HPDE6-E6E7 (cell line): ENCODE measurements at regions not wholly inside any gene's neighbourhood (a gene's known extent, or its start where the extent isn't known, plus 50 kb on each side); places are given as distances from the start of the nearest gene placed in this dataset.
"Not testable (repeated sequence)": the region's sequence is repeated elsewhere in the genome, so short reads cannot be mapped to it uniquely, and the experiment has no call there.

Source experiments
- DNase-seq: peaks from one replicate; pipeline ENCODE4 v3.0.0; 2011; ENCODE audit warnings: missing footprints; ENCODE audit errors: extremely low spot score

DNA sequence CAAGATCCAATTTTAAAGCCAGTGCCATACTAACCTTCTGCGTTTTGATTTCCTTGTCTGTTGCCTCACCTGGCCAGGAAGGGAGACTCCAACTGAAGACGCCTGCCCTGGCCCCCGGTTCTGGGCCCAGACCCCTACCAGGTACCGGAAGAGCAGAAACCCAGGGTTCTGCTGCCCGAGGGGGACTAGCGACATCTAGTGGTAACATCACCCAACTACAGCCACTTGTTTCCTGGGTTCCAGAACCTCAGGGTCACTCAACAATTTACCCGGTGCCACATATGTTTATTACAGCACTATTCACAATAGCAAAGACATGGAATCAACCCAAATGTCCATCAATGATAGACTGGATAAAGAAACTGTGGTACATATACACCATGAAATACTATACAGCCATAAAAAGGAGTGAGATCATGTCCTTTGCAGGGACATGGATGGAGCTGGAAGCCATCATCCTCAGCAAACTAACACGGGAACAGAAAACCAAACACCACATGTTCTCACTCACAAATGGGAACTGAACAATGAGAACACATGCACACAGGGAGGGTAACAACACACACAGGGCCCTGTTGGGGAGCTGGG lies 268.7 kb upstream of the IRX4 start:
- not testable (repeated sequence) for DNase-seq

DNA sequence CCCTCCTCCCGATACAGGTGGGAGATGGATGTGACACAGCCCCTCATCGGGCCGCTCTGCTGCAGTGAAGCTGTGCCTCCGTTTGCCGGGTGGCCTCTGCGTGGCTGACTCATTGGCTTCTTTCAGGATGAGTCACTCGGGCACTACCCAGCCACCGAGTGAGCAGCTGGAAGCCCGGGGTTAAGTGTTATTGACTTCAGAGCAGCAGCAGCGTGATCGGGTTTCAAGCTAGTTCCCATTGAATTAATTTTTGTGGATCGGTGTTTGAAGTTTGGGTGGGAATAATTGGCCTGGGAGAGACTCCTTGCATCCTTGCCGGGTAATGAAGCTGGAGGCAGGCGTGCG lies 266.4 kb upstream of the IRX4 start:
- no peak for DNase-seq

DNA sequence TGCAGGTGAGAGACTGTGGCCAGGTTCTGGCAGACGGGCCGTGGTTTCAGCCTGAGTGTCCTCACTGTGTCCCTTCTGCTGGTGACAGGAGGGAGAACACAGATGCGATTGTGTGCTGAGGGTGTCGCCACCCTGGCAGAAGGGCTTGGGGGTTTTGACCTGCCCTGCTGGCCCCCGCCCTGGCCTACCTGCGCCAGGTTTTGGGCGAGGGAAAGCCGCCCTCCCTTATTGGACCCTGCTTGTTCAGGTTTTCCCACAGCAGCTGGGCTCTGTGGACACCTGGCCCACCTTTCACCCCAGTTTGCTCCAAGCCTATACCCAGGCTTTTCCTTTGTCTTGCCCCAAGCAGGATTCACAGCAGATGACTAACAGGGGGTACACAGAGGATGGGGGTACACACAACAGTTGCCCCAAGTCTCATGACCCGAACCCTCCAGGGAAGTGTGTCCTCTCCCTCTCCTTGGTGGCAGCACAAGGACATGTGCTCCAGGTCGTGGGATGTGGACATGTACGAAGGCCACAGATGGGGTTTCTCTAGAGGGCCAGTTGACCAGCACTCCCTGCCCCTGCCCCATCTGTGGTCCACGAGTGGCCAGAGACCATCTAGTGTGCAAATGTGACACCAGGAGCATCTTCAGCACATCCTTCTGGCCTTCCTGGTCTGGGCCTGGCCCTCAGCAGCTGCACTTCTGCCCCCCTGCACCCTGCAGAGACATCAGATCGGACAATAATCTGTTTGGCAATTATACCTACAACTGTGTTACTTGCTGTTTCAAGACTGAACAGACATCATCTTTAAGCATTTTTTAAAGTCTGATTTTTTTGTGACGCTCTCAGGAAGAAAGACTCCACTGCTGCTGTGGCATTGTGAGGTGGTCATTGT lies 265.8 kb upstream of the IRX4 start:
- DNase-seq, result no peak

- no peak for DNase-seq
Measured at GRCh38 chr5:2147504-2148311, 265.0 kb upstream of the IRX4 start.

- no peak for DNase-seq
Measured at GRCh38 chr5:2143646-2144353, 261.1 kb upstream of the IRX4 start.

DNA sequence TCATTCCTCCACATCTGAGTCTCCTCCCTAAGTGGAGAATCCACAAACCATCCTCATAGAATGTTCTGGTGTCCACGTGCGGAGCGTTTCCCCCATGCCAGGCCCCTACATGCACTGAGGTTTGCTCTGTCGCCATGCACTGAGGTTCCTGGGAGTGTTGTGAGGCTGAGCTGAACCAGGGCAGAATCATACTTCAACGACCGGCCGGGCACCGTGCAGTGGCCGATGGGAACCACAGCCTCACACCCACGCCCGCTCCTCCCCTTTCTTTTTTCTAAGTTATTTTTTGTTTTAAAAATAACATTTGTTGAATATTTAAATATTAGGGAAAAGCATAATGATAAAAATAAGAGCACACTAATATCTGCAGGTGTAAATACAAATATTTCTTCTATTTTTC lies 260.4 kb upstream of the IRX4 start:
- DNase-seq, result no peak

DNA sequence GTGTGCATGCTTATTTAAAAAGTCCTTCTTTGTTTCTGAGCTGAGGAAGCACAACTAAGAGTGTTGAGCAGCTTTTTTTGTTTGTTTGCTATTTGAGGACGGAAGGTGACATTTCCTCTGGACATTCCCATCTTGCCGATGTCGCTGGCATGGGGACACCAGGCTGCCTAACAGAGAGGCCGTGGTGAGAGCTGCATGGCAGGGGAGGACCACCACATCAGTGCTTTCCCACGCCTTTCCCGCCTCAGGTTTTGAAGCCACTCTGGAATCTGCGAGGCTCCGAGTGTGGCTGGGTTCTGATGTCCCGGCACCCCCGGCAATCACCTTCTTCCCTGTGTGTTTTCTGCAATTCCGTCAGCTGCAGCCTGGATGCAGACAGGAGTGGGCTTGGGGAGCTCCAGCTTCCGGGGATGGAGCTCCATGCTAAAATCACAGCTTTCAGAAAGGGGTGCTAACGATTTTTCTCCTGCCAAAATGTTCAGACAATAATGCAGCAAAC lies 259.8 kb upstream of the IRX4 start:
- DNase-seq, result no peak

DNA sequence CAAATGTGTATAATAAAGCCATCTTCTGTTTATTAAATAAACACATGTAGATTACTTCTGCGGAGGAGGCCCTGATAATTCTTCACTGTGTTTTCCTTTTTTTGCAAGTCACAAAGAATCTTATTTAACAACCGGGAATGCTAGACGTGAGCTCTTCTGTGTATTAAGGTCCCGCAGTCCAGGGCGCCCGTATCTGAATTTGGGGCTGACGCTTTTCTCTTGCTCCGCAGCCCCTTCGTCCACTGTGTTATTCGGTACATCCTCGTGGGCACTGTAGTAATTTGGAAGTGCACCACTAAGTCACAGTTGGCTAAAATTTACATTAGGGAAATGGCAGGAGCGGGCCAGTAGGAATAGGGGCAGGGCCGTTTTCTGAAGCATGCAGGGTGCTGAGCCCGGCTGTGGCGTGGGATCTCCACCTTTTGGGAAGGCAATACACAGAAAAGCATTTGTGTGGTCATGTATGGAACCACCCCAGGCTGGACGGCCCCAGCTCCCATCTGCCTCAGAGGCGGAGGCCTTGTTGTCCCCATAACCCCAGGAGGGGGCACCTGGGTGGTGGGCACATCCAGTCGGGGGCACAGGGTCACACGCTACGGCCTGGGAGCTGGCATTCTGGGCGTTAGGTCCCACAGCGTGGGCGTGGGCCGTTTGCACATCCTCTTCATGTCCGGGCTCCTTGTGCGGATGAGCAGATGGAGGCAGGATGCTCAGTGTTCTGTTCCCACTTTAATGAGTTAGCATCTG lies 258.7 kb upstream of the IRX4 start:
- DNase-seq, result no peak

DNA sequence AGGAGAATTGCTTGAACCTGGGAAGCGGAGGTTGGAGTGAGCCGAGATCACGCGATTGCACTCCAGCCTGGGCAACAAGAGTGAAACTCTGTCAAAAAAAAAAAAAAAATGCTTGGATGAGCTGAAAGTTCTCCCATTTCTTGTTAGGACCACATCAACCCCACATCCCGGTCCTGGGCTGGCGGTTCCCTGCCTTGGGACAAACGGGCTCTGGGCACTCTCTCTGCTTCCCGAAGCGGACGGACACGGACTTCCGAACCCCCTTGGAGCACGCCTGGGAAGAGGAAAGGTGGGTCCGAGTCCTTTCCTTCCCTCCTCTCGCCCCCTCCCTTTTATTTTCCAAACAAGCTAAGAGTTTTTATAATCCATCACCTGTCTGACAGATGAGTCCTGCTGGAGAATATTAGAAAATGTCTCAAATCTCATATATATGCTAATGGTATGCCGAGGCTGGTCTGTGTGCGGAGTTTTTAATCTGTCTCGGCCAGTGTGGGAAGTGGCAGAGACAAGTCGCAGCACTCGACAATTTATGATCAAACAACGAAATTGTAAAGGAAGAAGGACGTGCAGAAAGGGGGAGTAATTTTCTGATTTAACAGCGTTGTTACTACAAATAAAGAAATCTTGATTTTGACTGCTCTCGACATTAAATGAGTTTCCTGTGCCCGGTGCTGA lies 257.9 kb upstream of the IRX4 start:
- DNase-seq, result no peak

DNA sequence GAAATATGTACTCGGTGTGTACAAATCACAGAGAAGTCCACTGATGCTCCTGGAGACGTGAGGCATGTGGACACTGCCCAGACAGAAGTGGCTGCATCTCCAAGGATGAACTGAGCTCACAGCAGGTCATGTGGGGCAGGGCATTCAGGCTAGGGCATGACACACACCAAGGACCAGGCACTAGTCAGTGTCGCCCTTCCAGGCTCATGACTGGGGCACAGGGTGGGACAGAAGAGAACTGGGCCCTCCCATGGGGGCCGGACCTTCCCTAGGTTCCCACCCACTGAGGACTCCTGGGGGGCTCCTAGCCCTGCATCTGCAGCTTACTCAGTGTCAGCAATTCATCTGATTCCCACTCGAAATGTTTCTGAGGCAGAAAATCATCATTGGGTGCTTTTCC lies 256.8 kb upstream of the IRX4 start:
- no peak for DNase-seq

DNA sequence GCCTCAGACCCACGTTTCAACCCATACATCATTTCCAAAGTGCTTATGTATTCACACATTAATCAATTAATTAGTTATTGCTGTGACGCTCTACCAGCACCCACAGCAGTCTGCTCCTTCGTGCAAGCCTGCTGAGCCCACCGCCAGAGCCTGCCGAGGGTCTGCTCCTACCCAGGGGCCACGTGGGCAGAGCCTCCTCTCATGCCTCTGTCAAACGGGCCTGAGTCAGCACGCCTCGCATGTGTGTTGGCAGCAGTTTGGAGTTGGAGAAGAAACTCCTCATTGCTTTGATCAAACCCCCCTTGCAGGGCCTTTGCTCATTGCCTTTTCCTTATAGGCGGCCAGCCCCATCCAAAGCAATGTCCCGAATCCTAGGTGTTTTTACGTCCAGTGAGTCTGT lies 256.2 kb upstream of the IRX4 start:
- no peak for DNase-seq

GRCh38 chr5:2137444-2138050 lies 254.8 kb upstream of the IRX4 start:
- DNase-seq, result no peak

DNA sequence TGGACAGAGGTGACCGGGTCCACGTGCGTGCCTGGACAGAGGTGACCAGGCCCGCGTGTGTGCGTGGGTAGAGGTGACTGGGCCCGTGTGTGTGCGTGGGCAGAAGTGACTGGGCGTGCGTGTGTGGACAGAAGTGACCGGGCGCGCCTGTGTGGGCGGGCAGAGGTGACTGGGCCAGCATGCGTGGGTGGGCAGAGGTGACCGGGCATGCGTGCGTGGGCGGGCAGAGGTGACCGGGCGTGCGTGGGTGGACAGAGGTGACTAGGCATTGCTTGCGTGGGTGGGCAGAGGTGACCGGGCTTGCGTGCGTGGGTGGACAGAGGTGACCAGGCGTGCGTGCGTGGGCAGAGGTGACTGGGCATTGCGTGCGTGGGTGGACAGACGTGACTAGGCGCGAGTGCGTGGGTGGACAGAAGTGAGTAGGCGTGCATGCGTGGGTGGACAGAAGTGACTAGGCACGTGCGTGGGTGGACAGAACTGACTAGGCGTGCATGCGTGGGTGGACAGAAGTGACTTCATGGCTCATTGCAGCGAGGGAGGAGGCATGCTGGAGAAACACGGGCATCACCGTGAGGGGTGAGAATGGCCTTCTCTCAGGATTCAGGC lies 254.1 kb upstream of the IRX4 start:
- DNase-seq, result no peak

DNA sequence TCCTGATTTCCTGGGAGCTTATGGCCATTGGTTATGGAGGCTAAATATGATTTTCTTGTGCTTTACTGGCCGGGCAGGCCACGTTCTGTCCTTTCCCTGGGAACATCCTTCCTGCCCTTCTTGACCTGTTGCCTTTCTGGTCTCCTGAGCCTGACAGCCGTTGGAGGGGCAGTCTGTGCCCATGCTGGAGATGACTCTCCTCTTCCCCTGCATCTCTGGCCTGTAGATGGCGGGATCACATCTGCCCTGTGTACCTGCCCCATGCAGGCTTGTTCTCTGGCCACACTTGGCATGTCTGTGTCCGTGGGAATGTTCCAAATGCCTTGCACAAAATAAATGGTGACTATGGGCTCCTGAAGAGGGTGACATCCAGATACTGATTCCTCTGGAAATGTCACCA lies 253.1 kb upstream of the IRX4 start:
- no peak for DNase-seq

DNA sequence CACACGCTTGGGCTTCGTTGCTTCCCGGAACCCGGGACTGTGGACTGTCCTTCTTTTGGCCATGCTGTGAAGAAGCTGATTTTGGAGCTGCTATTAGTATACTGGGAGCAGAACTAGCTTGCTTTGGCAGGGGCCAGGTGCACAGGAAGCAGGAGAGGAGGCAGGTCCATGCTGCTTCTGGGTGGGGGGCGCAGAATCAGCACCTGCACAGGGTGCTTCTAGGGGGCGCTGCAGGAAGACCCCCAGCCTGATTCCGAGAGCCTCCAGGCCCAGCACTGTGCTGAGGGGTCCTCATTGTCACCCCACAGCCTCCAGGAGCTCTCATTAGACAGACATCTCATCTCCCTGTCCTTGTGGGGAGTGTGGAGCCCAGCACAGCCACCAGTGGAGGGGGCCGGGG lies 252.6 kb upstream of the IRX4 start:
- no peak for DNase-seq

DNA sequence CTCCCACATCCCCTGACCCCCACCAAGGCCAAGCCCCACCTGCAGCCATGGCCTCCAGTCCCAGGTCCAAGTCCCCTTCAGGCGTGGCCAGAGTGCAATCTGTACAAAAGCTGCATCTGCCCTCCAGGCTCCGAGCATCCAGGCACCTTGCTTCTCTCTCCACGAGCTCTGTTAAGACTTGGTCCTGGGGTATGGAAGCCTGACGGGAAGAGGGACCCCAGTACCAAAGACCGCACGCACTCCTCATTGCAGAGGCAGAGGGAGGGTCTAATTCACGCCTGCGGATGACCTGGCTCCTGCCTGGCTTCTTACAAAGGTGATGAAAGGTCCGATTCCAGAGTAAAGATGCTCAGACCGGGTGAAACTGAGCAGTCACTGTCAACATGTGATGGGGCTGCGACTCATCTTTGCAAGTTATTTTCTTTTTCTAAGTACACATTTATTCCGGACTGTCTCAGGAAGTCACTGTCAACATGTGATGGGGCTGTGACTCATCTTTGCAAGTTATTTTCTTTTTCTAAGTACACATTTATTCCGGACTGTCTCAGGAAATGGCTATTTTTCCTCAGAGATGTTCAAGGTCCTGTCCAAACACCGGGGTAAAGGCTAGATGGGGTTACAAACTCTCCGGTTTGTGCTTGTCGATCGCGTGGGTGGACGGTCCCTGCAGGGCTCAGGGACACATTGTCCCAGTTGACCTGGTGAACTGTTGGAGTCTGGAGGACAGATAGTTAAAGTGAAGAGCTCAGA lies 252.0 kb upstream of the IRX4 start:
- DNase-seq, result no peak

- DNase-seq, result no peak
Measured at GRCh38 chr5:2133936-2134335, 251.2 kb upstream of the IRX4 start.

GRCh38 chr5:2133080-2133479 lies 250.4 kb upstream of the IRX4 start:
- DNase-seq, result no peak

- no peak for DNase-seq
Measured at GRCh38 chr5:2132497-2132847, 249.7 kb upstream of the IRX4 start.
